Hematopoietic multipotent progenitor cell treated with erythropoietin and hydrocortisone succinate and interleukin-3 and kit ligand, for 15 days (in vitro differentiated cells): ENCODE measurements at regions not wholly inside any gene's neighbourhood (a gene's known extent, or its start where the extent isn't known, plus 50 kb on each side); places are given as distances from the start of the nearest gene placed in this dataset.
"Not testable (repeated sequence)": the region's sequence is repeated elsewhere in the genome, so short reads cannot be mapped to it uniquely, and the experiment has no call there.

ENCODE experiments used
- DNase-seq: peaks from one replicate; pipeline ENCODE4 v3.0.0-alpha.2; 2015; ENCODE audit warnings: low spot score

- not testable (repeated sequence) for DNase-seq
These were observed 747.1 kb upstream of the MEF2C start for GRCh38 chr5:89630064-89630463.

GRCh38 chr5:89628876-89629635 is 746.1 kb upstream of the MEF2C start:
- no peak for DNase-seq

- DNase-seq, result no peak
These were observed 733.0 kb upstream of the MEF2C start for GRCh38 chr5:89615839-89616518.

- DNase-seq, result no peak
These were observed 730.4 kb upstream of the MEF2C start for GRCh38 chr5:89613222-89613956.

GRCh38 chr5:89606939-89607534 is 724.1 kb upstream of the MEF2C start:
- no peak for DNase-seq

GRCh38 chr5:89604342-89604741 is 721.4 kb upstream of the MEF2C start:
- DNase-seq, result no peak

GRCh38 chr5:89601880-89602279 is 718.9 kb upstream of the MEF2C start:
- DNase-seq, result no peak

- no peak for DNase-seq
These were observed 714.9 kb upstream of the MEF2C start for GRCh38 chr5:89597878-89598277.

GRCh38 chr5:89596821-89597220 is 713.8 kb upstream of the MEF2C start:
- DNase-seq, result no peak

- no peak for DNase-seq
These were observed 712.1 kb upstream of the MEF2C start for GRCh38 chr5:89595056-89595455.

GRCh38 chr5:89584339-89584956 is 701.5 kb upstream of the MEF2C start:
- DNase-seq, result no peak

- no peak for DNase-seq
These were observed 700.5 kb upstream of the MEF2C start for GRCh38 chr5:89583534-89583933.

GRCh38 chr5:89582768-89583339 is 699.9 kb upstream of the MEF2C start:
- DNase-seq, result no peak

GRCh38 chr5:89580976-89581375 is 698.0 kb upstream of the MEF2C start:
- no peak for DNase-seq

GRCh38 chr5:89575319-89575718 is 692.3 kb upstream of the MEF2C start:
- DNase-seq, result no peak

- no peak for DNase-seq
These were observed 690.4 kb upstream of the MEF2C start for GRCh38 chr5:89573345-89573744.

GRCh38 chr5:89572696-89573095 is 689.7 kb upstream of the MEF2C start:
- DNase-seq, result no peak

GRCh38 chr5:89570557-89570956 is 687.6 kb upstream of the MEF2C start:
- no peak for DNase-seq

GRCh38 chr5:89566340-89566739 is 683.4 kb upstream of the MEF2C start:
- DNase-seq, result no peak

- no peak for DNase-seq
These were observed 677.7 kb upstream of the MEF2C start for GRCh38 chr5:89560696-89561095.

- DNase-seq, result no peak
These were observed 673.4 kb upstream of the MEF2C start for GRCh38 chr5:89556215-89556913.
